Globus pallidus (tissue), 1 donor: ENCODE measurements at regions not wholly inside any gene's neighbourhood (a gene's known extent, or its start where the extent isn't known, plus 50 kb on each side); places are given as distances from the start of the nearest gene placed in this dataset.
"Not testable (repeated sequence)": the region's sequence is repeated elsewhere in the genome, so short reads cannot be mapped to it uniquely, and the experiment has no call there.

Experiments
- DNase-seq: peaks from one replicate; pipeline ENCODE4 v3.0.0-alpha.2; 2015; ENCODE audit warnings: low spot score

GRCh38 chr4:79547851-79548250 lies 139.8 kb upstream of the GK2 start:
- DNase-seq: no peak

- not testable (repeated sequence) for DNase-seq
Observed at GRCh38 chr4:79545292-79545691, 137.3 kb upstream of the GK2 start.

GRCh38 chr4:79540143-79540542 lies 132.1 kb upstream of the GK2 start:
- DNase-seq: no peak

GRCh38 chr4:79535516-79535915 lies 127.5 kb upstream of the GK2 start:
- no peak for DNase-seq

- DNase-seq: no peak
Observed at GRCh38 chr4:79528241-79528706, 120.2 kb upstream of the GK2 start.

GRCh38 chr4:79526641-79527565 lies 118.9 kb upstream of the GK2 start:
- no peak for DNase-seq

- DNase-seq: no peak
Observed at GRCh38 chr4:79516114-79516513, 108.1 kb upstream of the GK2 start.

GRCh38 chr4:79514621-79515329 lies 106.7 kb upstream of the GK2 start:
- no peak for DNase-seq

- DNase-seq: no peak
Observed at GRCh38 chr4:79513576-79513975, 105.5 kb upstream of the GK2 start.

- no peak for DNase-seq
Observed at GRCh38 chr4:79512363-79512762, 104.3 kb upstream of the GK2 start.

- no peak for DNase-seq
Observed at GRCh38 chr4:79502081-79502480, 94.1 kb upstream of the GK2 start.

- DNase-seq: no peak
Observed at GRCh38 chr4:79498282-79498681, 90.3 kb upstream of the GK2 start.

- no peak for DNase-seq
Observed at GRCh38 chr4:79497001-79497400, 89.0 kb upstream of the GK2 start.

GRCh38 chr4:79495447-79495846 lies 87.4 kb upstream of the GK2 start:
- DNase-seq: no peak

- no peak for DNase-seq
Observed at GRCh38 chr4:79492148-79492547, 84.1 kb upstream of the GK2 start.

GRCh38 chr4:79489506-79489905 lies 81.5 kb upstream of the GK2 start:
- no peak for DNase-seq

- DNase-seq: no peak
Observed at GRCh38 chr4:79476196-79476595, 68.2 kb upstream of the GK2 start.

GRCh38 chr4:79473439-79473724 lies 65.4 kb upstream of the GK2 start:
- no peak for DNase-seq

- no peak for DNase-seq
Observed at GRCh38 chr4:79472693-79473438, 64.8 kb upstream of the GK2 start.

- no peak for DNase-seq
Observed at GRCh38 chr4:79472036-79472435, 64.0 kb upstream of the GK2 start.

GRCh38 chr4:79471309-79471708 lies 63.3 kb upstream of the GK2 start:
- DNase-seq: no peak

GRCh38 chr4:79467246-79467932 lies 59.4 kb upstream of the GK2 start:
- DNase-seq: no peak
